H1 (cell line): ENCODE measurements at regions not wholly inside any gene's neighbourhood (a gene's known extent, or its start where the extent isn't known, plus 50 kb on each side); places are given as distances from the start of the nearest gene placed in this dataset.

Experiments
- CTCF ChIA-PET: fragments of 300-600 bp; sonication (Branson Sonifier 250); formaldehyde crosslinking; loops from one replicate; lab custom pipeline; 2021; ENCODE audit not compliant: partially characterized antibody; lab: Charles Lee
- POLR2A ChIA-PET: fragments of 300-600 bp; sonication (Branson Sonifier 250); formaldehyde crosslinking; loops from one replicate; lab custom pipeline; 2021; ENCODE audit warnings: inconsistent platforms; ENCODE audit not compliant: partially characterized antibody; lab: Charles Lee
- DNase-seq, 2 experiments: peaks; one replicate each; pipeline versions ENCODE4 v3.0.0 to v3.0.0-alpha.2; 2010 to 2022; ENCODE audit warnings: low spot score in 2 of 2, low read depth in 1 of 2, mixed read lengths in 1 of 2
- FAIRE-seq: peaks from 2 replicates; lab custom pipeline; 2011; peaks lifted over from hg19 to GRCh38; lab: Jason Lieb, UNC
- H2AFZ ChIP-seq: 2 replicates; pipeline ENCODE4 v1.8.1; 2012; ENCODE audit warnings: low read length, inconsistent platforms
- H2AK5ac ChIP-seq: 2 replicates; pipeline ENCODE4 v1.6.1; 2013; ENCODE audit warnings: low read depth, low read length
- H2BK120ac ChIP-seq: replicated peaks from 2 replicates; pipeline ENCODE3; 2013; ENCODE audit warnings: low read depth, low read length, inconsistent platforms
- H2BK12ac ChIP-seq: 2 replicates; pipeline ENCODE4 v1.6.1; 2013; ENCODE audit warnings: low read depth, low read length
- H2BK15ac ChIP-seq: 2 replicates; pipeline ENCODE4 v1.6.1; 2013; ENCODE audit warnings: low read length
- H2BK20ac ChIP-seq: 2 replicates; pipeline ENCODE4 v1.6.1; 2013; ENCODE audit warnings: low read length
- H2BK5ac ChIP-seq: 2 replicates; pipeline ENCODE4 v1.6.1; 2013; ENCODE audit warnings: low read depth, low read length
- H3K14ac ChIP-seq: 2 replicates; pipeline ENCODE4 v1.6.1; 2013; ENCODE audit warnings: inconsistent platforms; ENCODE audit not compliant: insufficient read length
- H3K18ac ChIP-seq: 2 replicates; pipeline ENCODE4 v1.6.1; 2013; ENCODE audit warnings: low read length; ENCODE audit errors: extremely low read depth
- H3K23ac ChIP-seq: 2 replicates; pipeline ENCODE4 v1.6.1; 2013; ENCODE audit warnings: inconsistent platforms; ENCODE audit not compliant: insufficient read length
- H3K23me2 ChIP-seq: 2 replicates; pipeline ENCODE4 v1.6.1; 2013; ENCODE audit warnings: low read depth, low read length
- H3K27ac ChIP-seq: 2 replicates; pipeline ENCODE4 v1.6.1; 2011; ENCODE audit warnings: low read depth, low read length, inconsistent platforms
- H3K27me3 ChIP-seq, 4 experiments: replicated peaks in 1 of 4; 1 replicate in 1 of 4; 2 replicates in 3 of 4; pipeline versions ENCODE4 v1.6.1 to v1.8.1; 2011 to 2013; ENCODE audit warnings: low read length in 3 of 4, mild to moderate bottlenecking in 3 of 4, inconsistent platforms in 2 of 4, mixed read lengths in 2 of 4, moderate library complexity in 1 of 4; ENCODE audit not compliant: control insufficient read depth in 3 of 4, insufficient read depth in 3 of 4; ENCODE audit errors: extremely low read depth in 1 of 4
- H3K36me3 ChIP-seq, 4 experiments: 2 replicates each; pipeline versions ENCODE4 v1.6.1 to v1.8.1; 2011 to 2013; ENCODE audit warnings: mild to moderate bottlenecking in 4 of 4, low read length in 3 of 4, moderate library complexity in 2 of 4, control low read depth in 1 of 4, inconsistent platforms in 1 of 4; ENCODE audit not compliant: insufficient read depth in 4 of 4, control insufficient read depth in 2 of 4
- H3K4ac ChIP-seq: replicated peaks from 2 replicates; pipeline ENCODE3; 2013; ENCODE audit warnings: low read length, low read depth, mixed read lengths, inconsistent platforms; ENCODE audit not compliant: insufficient read length
- H3K4me1 ChIP-seq, 4 experiments: replicated peaks in 1 of 4; 1 replicate in 1 of 4; 2 replicates in 3 of 4; pipeline versions ENCODE4 v1.6.1 to v1.8.1; 2011 to 2013; ENCODE audit warnings: low read length in 3 of 4, inconsistent platforms in 2 of 4, mixed read lengths in 1 of 4; ENCODE audit not compliant: insufficient read depth in 4 of 4, control insufficient read depth in 3 of 4
- H3K4me2 ChIP-seq, 2 experiments: 2 replicates each; pipeline versions ENCODE4 v1.6.1 to v1.8.1; 2011 to 2013; ENCODE audit warnings: low read depth in 2 of 2, low read length in 2 of 2, control low read depth in 1 of 2, inconsistent platforms in 1 of 2, mild to moderate bottlenecking in 1 of 2; ENCODE audit not compliant: insufficient read depth in 1 of 2
- H3K4me3 ChIP-seq, 4 experiments: fragments of 200-600, 300-600 bp in 1 of 4; sonication (generic), shearing (Covaris generic), sonication (Bioruptor Twin) in 1 of 4; 2 replicates each; pipeline versions ENCODE4 v1.5.1 to v1.8.1; 2011 to 2016; ENCODE audit warnings: low read length in 4 of 4, low read depth in 3 of 4, control low read depth in 2 of 4, inconsistent platforms in 2 of 4, mild to moderate bottlenecking in 2 of 4, mixed read lengths in 1 of 4, moderate library complexity in 1 of 4; ENCODE audit not compliant: insufficient read depth in 2 of 4; ENCODE audit errors: extremely low read depth in 1 of 4
- H3K56ac ChIP-seq: replicated peaks from 2 replicates; pipeline ENCODE3; 2013; ENCODE audit warnings: low read depth, mild to moderate bottlenecking, mixed read lengths, low read length, inconsistent platforms; ENCODE audit not compliant: insufficient read length
- H3K79me1 ChIP-seq: 2 replicates; pipeline ENCODE4 v1.6.1; 2013; ENCODE audit warnings: low read depth, low read length, control low read depth
- H3K79me2 ChIP-seq, 2 experiments: 2 replicates each; pipeline versions ENCODE4 v1.6.1 to v1.8.1; 2012 to 2013; ENCODE audit warnings: low read length in 2 of 2, mild to moderate bottlenecking in 2 of 2, inconsistent platforms in 1 of 2; ENCODE audit not compliant: insufficient read depth in 2 of 2, control insufficient read depth in 1 of 2
- H3K9ac ChIP-seq, 4 experiments: replicated peaks in 1 of 4; 1 replicate in 1 of 4; 2 replicates in 3 of 4; pipeline versions ENCODE4 v1.6.1 to v1.8.1; 2011 to 2013; ENCODE audit warnings: low read depth in 3 of 4, low read length in 3 of 4, control low read depth in 2 of 4, mild to moderate bottlenecking in 2 of 4, moderate library complexity in 2 of 4, inconsistent platforms in 1 of 4; ENCODE audit errors: extremely low read depth in 1 of 4
- H3K9me3 ChIP-seq, 2 experiments: 2 replicates each; pipeline versions ENCODE4 v1.6.1 to v1.8.1; 2012 to 2013; ENCODE audit warnings: mild to moderate bottlenecking in 2 of 2, moderate library complexity in 2 of 2, control low read depth in 1 of 2, inconsistent platforms in 1 of 2, low read depth in 1 of 2, low read length in 1 of 2, mixed read lengths in 1 of 2; ENCODE audit not compliant: insufficient read depth in 2 of 2
- H4K20me1 ChIP-seq, 2 experiments: replicated peaks in 1 of 2; 2 replicates each; pipeline versions ENCODE3 to v1.8.1; 2011 to 2013; ENCODE audit warnings: inconsistent platforms in 2 of 2, low read length in 2 of 2, mild to moderate bottlenecking in 1 of 2; ENCODE audit not compliant: insufficient read depth in 2 of 2, control insufficient read depth in 1 of 2
- H4K5ac ChIP-seq: 2 replicates; pipeline ENCODE4 v1.6.1; 2013; ENCODE audit warnings: low read length, low read depth, mixed read lengths, inconsistent platforms; ENCODE audit not compliant: insufficient read length
- H4K8ac ChIP-seq: 2 replicates; pipeline ENCODE4 v1.8.0; 2013; ENCODE audit warnings: mild to moderate bottlenecking, moderate library complexity, low read length, inconsistent platforms; ENCODE audit not compliant: insufficient read depth; ENCODE audit errors: extremely low read depth
- H4K91ac ChIP-seq: replicated peaks from 2 replicates; pipeline ENCODE3; 2013; ENCODE audit warnings: low read length, mixed read lengths, inconsistent platforms; ENCODE audit not compliant: insufficient read length
- ATF3 ChIP-seq: IDR thresholded peaks from 2 replicates; pipeline ENCODE4 v1.6.1; 2011; ENCODE audit warnings: low read depth, mild to moderate bottlenecking, low read length; ENCODE audit not compliant: insufficient read depth
- BACH1 ChIP-seq: IDR thresholded peaks from 2 replicates; pipeline ENCODE4 v1.6.1; 2012; ENCODE audit warnings: low read length, improper control_type of control experiment
- CBX8 ChIP-seq: fragments of 300-800, 300-1000 bp; sonication (generic); IDR thresholded peaks from 2 replicates; pipeline ENCODE4 v1.7.1; 2016; ENCODE audit warnings: low read depth, low read length, borderline replicate concordance
- GABPA ChIP-seq: IDR thresholded peaks from 2 replicates; pipeline ENCODE4 v1.6.1; 2011; ENCODE audit warnings: mild to moderate bottlenecking, low read length, moderate library complexity, borderline replicate concordance; ENCODE audit not compliant: insufficient read depth
- KDM1A ChIP-seq: fragments of 200-600, 300-600 bp; sonication (generic); IDR thresholded peaks from 2 replicates; pipeline ENCODE4 v1.7.1; 2016; ENCODE audit warnings: mild to moderate bottlenecking, low read length, borderline replicate concordance
- KDM4A ChIP-seq: IDR thresholded peaks from one replicate; pipeline ENCODE4 v1.7.1; 2012; ENCODE audit warnings: low read depth, mild to moderate bottlenecking, moderate library complexity, low read length, inconsistent platforms; ENCODE audit not compliant: severe bottlenecking
- PHF8 ChIP-seq: fragments of 200-600 bp; sonication (generic); conservative IDR thresholded peaks from 2 replicates; pipeline ENCODE4 v1.7.1; 2012; ENCODE audit warnings: low read depth, mild to moderate bottlenecking, inconsistent platforms, low read length, moderate library complexity
- SAP30 ChIP-seq: fragments of 300-600 bp; sonication (generic); IDR thresholded peaks from 2 replicates; pipeline ENCODE4 v1.7.1; 2012; ENCODE audit warnings: low read length, moderate library complexity, mild to moderate bottlenecking, inconsistent platforms; ENCODE audit not compliant: insufficient read depth, insufficient replicate concordance
- SIRT6 ChIP-seq: IDR thresholded peaks from one replicate; pipeline ENCODE4 v1.7.1; 2012; ENCODE audit warnings: low read length, inconsistent platforms
- SP2 ChIP-seq: IDR thresholded peaks from 2 replicates; pipeline ENCODE4 v1.6.1; 2012; ENCODE audit warnings: mild to moderate bottlenecking, low read length, inconsistent platforms
- TAF7 ChIP-seq: optimal IDR thresholded peaks from 2 replicates; pipeline ENCODE3; 2011; ENCODE audit warnings: low read depth, mild to moderate bottlenecking, inconsistent platforms, low read length, moderate library complexity, borderline replicate concordance
- WGBS, 2 experiments: shearing (Covaris generic) in 1 of 2; methylation state at CpG; one replicate each; pipeline versions ENCODE4 v1.1.6 to v1.1.7; 2013 to 2015; ENCODE audit warnings: low lambda C conversion rate in 2 of 2, mixed read lengths in 2 of 2, inconsistent platforms in 1 of 2, low coverage in 1 of 2, missing lambda C conversion rate in 1 of 2; ENCODE audit not compliant: insufficient replicate concordance in 2 of 2, insufficient coverage in 1 of 2, insufficient read length in 1 of 2; ENCODE audit errors: extremely low coverage in 1 of 2, missing lambda C conversion rate in 1 of 2; 5-methylcytosine and 5-hydroxymethylcytosine counted together

DNA sequence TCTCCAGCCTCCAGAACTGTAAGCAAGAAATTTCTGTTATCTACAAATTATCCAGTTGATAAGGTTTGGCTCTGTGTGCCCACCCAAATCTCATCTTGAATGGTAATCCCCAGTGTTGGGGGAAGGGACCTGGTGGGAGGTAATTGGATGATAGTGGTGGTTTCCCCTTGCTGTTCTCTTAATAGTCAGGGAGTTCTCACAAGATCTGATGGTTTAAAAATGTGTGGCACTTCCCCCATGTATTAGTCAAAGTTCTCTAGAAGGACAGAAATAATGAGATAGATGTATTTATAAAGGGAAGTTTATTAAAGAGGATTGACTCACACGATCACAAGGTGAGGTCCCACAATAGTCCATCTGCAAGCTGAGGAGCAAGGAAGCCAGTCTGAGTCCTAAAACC lies 56.2 kb upstream of the APBB1IP start:
- H3K79me2 ChIP-seq, result no peaks in the 10 kb centered on the region
- H4K20me1 ChIP-seq, result no peaks in the 10 kb centered on the region
- no peak overlapping the region for H4K91ac ChIP-seq
- no peak overlapping the region for H2BK12ac ChIP-seq
- CTCF ChIA-PET, result interaction anchor here (1.2 kb wide), 1 partner anchor 27 kb away, joined by 3 read pairs; no protein-coding TSS in a partner anchor
- no peak overlapping the region for H3K14ac ChIP-seq
- no peak overlapping the region for H2BK5ac ChIP-seq
- H3K4ac ChIP-seq, result no peak overlapping the region
- H3K27me3 ChIP-seq, result no peaks in the 10 kb centered on the region
- no peak overlapping the region for H3K9ac ChIP-seq
- POLR2A ChIA-PET, result no interaction called here
- no peak overlapping the region for H3K4me3 ChIP-seq
- H2BK120ac ChIP-seq, result no peak overlapping the region
- H3K9me3 ChIP-seq, result no peaks in the 10 kb centered on the region
- no peak overlapping the region for H3K18ac ChIP-seq
- 88% methylated on average over 1 of the region's 1 CpG; no CpG with 5 or more reads in 1 of the 2 experiments for WGBS, 2 experiments
- H3K36me3 ChIP-seq, result no peaks in the 10 kb centered on the region
- TF ChIP-seq SAP30, result no peak
- no peak for TF ChIP-seq SIRT6
- no peak for TF ChIP-seq ATF3
- TF ChIP-seq PHF8, result no peak
- TF ChIP-seq GABPA, result no peak
- TF ChIP-seq KDM1A, result no peak
- TF ChIP-seq CBX8, result no peak
- no peak for TF ChIP-seq SP2
- no peak for TF ChIP-seq BACH1
- TF ChIP-seq KDM4A, result no peak
- no peak for TF ChIP-seq TAF7
- H2BK15ac ChIP-seq, result no peak overlapping the region
- no peak overlapping the region for H3K56ac ChIP-seq
- H2AFZ ChIP-seq, result no peak overlapping the region
- H4K8ac ChIP-seq, result no peak overlapping the region
- no peak overlapping the region for H3K23ac ChIP-seq
- no peak overlapping the region for H2AK5ac ChIP-seq
- no peak overlapping the region for H3K27ac ChIP-seq
- H4K5ac ChIP-seq, result no peak overlapping the region
- no peaks in the 10 kb centered on the region; a peak in 1 of 7 replicates for H3K4me1 ChIP-seq
- no peaks in the 10 kb centered on the region for H3K79me1 ChIP-seq
- FAIRE-seq (no peak), DNase-seq (no peak)
- H3K4me2 ChIP-seq, result no peak overlapping the region
- no peak overlapping the region for H2BK20ac ChIP-seq
- H3K23me2 ChIP-seq, result no peaks in the 10 kb centered on the region
